Stimulated activated CD4-positive, alpha-beta T cell treated with anti-CD3 and anti-CD28 coated beads, Interleukin-2, amount 100 ng/mL, for 24 hours (primary cell): ENCODE measurements at regions not wholly inside any gene's neighbourhood (a gene's known extent, or its start where the extent isn't known, plus 50 kb on each side); places are given as distances from the start of the nearest gene placed in this dataset.

Experiments
- DNase-seq, 2 donors: peaks; one replicate each; pipeline ENCODE4 v3.0.0-alpha.2; 2020

DNA sequence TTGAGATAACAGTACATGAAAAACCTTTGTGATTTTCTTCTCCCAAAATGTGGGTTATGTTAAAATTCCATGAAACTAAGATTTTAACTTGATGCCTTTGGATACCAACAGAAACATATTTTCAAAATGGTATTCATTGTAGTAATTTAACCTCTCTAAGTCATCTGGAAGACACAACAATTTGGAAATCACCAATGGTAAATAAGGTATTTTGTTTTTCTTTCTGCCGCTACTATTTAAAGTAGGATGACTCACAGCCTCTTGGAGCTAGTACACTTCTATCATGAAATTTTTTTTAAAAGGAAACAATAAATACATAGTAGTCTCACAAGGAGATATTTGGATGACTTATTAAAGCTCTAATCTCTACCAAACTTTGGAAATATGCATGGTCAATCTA, 291.6 kb upstream of the VEPH1 start:
- DNase-seq = no peak

DNA sequence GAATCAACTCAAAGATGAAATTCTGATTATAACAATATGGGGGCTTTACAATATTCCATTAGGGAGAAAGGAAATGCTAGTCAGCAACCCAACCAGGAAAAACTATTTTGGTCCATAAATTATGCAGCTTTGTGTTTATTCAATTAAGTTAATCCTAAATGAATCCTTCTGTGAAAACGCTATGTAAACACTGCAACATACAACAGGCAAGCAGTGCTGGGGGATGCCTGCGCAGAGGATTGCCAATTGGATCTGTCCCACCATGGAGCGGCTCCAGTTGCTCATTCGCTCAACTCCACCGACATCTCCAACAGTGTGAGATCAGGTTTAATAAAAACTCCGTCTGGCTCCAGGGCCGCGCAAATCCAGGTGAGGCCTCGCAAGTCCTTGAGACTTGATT, 290.5 kb upstream of the VEPH1 start:
- DNase-seq = no peak

DNA sequence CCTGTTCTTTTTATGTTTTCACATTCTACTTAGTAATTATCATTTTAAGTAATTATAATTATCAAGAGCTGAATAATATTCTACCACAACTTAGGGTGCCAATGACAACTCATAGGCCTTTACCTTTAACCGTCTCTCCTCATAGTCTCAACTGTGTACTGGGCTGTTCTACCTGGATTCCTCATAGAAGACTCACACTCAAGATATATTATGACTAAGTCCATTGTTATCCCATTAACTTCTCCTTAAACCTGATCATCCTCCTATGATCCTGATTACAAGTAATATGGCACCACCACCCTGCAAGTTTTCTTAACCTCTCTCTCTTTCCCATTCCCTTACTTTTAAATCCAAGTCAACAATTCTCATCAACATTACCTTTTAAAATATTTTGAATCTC, 285.9 kb upstream of the VEPH1 start:
- no peak for DNase-seq

DNA sequence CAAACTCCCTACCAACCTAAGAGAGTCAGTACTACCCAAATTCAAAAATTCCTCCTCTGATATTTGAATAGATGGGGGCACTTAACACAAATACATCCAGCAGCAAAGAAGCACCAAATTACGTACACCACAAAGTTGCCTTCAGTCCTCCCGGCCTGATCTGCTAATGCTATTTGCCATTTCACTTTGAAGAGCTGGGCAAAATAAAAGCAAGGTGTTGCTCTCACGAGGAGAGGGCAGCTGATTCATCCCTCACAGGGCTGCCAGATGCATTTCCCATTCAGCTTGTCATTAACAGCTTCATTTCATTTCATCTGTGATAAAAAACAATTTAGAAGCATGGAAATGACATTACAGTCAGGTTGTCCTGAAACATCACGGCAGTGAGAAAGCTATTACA, 283.4 kb upstream of the VEPH1 start:
- DNase-seq = no peak

DNA sequence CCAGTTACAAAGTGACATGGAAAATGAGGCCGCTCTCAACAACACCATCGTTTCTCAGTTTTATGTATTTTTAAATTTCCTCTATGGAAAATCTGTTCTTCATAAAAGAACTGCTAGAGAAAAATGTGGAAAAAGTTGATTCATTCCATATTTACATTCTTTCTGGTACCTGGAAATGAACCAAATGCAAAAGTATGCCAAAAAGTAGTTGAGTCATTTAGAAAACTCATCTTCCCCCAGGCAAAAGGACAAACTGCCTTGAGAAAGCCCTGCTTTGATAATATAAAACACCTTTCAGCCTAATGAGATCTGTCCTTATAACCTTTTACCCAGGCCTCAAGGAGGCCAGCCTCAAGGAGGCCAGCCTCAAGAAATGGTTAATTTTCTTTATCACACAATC, 283.0 kb upstream of the VEPH1 start:
- no peak for DNase-seq

DNA sequence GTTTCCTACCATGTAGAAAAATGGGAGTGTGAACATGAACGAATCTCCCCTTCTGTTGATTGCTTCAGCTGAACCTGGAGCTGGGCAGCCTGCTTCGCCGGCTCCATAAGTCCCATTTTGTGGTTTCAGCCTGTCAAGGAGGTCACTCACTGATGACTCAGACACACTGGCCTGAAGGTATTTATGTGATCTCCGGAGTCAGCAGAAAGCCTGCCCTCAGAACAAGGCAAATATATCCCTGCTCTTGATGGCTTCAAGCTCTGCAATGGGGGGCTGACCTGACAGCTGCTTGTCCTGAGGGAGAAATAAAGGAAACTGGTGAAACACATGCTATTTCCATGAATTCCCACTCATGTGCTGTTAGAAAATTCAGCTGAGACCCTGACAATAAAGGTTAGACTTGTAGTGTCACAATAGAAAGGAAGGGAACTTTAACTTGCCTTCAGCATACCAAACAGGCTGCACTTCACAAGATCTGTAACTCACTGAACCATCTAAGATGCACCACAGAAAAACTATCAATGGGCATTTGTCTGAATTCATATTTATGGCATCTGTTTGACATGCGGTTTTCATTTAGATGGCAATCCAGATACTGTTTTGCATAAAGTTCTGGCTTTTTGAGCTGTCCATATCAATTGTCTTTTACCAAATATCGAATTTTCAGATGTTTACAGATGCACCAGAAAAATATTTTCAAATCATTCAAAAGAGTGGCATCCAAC, 282.0 kb upstream of the VEPH1 start:
- no peak for DNase-seq

GRCh38 chr3:157782236-157782635, 279.0 kb upstream of the VEPH1 start:
- no peak for DNase-seq

DNA sequence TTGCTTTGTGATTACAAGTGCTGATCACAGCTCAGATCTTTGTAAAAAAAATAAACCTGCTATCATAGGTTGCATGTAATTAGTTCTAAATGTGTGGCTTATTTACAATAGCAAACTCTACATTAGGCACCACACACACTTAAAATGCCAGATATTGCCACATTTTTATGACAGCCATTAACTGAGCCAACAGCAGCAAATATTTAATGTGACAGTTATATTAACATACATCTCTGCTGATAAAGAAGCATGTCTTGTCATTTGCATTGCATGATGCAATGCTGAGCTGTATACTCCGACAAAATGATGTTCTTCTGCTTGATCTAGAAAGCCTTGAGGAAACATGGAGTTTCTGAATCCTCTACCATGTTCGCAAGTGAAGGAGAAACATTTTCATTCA, 273.6 kb upstream of the VEPH1 start:
- DNase-seq = no peak

DNA sequence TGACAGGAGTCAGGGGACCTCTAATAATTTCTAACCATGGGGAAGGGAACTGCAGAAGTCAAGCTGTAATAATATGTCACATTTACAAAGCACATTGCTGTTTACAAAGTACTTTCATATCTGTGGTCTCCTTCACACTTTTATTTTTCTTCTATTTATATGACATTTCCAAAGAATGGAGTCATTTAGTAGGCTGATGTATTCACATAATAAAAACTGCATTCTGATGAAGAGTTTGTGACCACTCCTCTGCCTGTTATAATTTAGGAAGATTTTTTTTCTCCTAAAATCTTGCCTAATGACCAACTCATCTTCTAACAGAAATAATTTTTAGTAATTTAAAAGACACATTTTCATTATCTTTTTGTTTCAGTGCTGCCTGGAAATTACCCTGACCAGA, 272.2 kb upstream of the VEPH1 start:
- no peak for DNase-seq

DNA sequence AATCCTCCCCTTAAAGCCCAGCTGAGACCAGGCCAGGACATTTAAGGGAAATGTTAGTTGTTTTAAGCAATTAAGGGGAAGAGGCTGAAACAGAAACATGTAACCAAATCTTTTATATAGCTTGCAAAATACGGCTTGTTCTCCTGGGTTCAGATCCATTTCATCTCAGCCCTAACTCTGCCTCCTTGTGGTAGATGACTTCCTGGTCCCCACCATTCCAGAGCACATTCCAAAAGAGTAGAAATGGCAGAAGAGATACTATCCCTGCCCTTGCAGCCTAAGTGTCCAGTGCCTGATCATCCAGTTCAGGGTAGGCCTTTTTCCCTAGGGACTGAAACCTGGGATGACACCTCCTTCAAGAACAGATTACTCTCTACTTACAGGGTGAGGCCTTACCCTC, 266.2 kb upstream of the VEPH1 start:
- DNase-seq = no peak

DNA sequence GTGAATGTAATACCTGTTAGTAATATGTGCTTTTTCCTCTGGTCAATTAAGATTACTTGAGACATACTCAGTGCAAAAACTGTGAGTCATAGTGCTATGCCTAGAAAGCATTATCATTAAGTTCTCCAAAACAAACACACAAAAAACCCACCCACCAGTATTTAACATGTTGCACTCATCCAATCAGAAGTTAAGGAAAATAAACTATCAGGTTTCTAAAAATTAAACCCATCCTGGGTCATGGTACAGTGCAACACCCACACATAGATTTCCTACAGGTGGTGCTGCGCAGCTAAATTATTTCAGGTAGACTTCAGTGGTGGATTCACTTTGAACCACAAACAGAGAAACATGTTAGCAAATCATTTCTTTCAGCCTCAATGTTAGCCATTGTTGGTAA, 264.4 kb upstream of the VEPH1 start:
- DNase-seq = no peak

DNA sequence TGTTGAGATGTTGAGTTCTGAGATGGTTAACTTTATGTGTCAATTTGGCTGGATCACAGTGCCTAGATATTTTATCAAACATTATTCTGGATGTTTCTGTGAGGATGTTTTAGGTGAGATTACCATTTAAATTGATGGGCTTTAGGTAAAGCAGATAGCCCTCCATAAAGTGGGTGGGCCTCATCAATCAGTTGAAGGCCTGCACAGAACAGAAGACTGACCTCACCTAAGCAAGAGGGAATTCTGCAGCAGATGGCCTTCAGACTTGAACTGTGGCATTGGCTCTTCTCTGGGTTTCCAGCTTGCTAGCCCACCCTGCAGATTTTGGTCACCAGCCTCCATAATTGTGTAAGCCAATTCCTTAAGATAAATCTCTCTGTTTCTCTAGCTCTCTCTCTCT, 260.4 kb upstream of the VEPH1 start:
- no peak for DNase-seq

DNA sequence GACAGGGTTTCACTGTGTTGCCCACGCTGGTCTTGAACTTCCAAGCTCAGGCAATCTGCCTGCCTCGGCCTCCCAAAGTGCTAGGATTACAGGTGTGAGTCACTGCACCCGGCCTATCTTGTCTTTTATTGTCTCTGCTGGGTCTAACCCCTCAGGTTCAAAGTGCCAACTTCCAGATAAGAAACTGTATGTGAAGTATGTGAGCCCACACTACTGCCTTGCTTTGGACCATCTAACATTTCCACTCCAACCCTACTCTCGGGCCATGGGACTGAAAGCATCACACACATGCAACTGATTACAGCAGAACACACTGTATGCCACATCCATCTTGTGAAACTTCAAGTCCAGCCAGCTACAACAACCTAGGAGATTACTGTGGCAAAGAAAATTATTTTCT, 256.1 kb upstream of the VEPH1 start:
- no peak for DNase-seq

GRCh38 chr3:157755233-157755632, 252.0 kb upstream of the VEPH1 start:
- DNase-seq = no peak

GRCh38 chr3:157754451-157754850, 251.2 kb upstream of the VEPH1 start:
- DNase-seq = no peak

DNA sequence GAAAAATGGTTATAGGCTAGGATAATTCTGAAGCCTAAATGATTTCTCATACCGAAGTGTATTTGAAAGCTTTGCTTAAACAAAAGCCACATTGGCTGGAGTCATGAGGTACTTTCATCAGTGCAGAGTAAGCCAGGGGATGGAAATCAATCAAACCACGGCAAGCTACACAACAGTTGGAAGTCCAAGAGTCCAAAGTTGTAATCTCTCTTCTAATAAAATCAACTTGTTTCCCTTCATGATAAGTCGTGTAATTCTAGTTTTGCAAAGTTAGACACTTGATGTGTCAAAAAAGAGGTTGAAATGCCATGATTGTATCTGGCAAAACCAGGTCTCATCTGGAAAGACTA, 250.5 kb upstream of the VEPH1 start:
- no peak for DNase-seq

GRCh38 chr3:157752956-157753786, 250.0 kb upstream of the VEPH1 start:
- DNase-seq = no peak

DNA sequence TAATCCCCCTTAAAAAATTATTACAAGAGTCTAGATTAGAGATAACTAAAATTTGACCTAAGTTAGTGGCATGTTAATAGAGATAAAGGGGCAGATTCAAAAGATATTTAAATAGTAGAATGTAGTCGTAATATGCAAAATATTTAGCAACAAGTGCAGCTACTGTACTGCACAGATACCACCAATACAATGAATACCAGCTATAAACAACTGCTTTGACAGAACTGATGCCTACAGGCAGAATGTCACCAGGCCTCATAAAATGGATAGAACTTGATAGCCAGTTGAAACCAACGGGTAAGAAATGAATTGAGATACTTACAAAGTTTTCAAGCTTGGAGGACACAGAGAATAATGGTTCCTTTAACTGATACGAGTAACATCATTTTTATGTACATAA, 249.3 kb upstream of the VEPH1 start:
- no peak for DNase-seq

- no peak for DNase-seq
Measured at GRCh38 chr3:157751386-157751785, 248.2 kb upstream of the VEPH1 start.

DNA sequence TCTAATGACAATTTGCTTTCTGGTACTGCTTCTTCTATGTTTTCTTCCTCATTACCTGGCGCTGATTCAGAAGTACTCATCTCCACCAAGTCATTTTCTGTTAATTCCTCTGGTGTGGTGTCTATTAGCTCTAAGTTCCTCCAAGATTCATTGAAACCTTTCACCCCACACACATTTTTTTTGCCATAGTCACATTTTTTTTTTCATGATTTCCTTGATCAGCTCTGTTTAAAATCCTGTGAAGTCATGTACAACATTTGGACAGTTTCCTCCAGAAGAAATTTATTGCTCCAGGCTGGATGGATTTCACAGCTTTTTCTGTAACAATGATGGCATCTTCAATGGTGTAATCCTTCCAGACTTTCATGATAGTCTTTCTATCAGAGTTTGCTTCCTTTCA, 243.2 kb upstream of the VEPH1 start:
- no peak for DNase-seq

DNA sequence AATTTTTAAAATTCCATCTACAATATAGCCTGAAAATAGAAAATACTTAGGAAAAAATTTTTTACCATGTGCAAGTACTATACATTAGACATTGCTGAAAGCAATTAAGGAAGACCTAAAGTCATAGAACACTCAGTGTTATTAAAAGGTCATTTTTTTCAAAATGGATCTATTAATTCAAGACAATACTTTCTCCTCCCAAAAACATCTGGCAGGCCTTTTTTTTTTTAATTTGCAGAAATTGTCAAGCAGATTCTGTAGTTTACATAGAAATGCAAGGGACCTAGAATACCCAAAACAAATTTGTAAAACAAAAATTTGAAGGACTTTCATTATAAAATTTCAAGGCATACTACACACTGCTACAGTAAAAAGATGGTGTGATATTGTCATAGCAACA, 238.4 kb upstream of the VEPH1 start:
- no peak for DNase-seq

DNA sequence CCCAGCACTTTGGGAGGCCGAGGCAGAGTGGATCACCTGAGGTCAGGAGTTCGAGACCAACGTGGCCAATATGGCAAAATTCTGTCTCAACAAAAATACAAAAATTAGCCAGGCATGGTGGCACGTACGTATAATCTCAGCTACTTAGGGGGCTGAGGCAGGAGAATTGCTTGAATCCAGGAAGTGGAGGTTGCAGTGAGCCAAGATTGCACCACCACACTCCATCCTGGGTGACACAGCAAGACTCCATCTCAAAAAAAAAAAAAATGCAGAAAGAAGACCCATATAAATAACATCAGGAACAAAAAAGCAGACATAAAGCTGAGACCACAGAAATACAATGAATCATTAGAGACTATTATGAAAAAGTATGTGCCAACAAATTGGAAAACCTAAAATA, 235.2 kb upstream of the VEPH1 start:
- no peak for DNase-seq

GRCh38 chr3:157718800-157719199, 215.6 kb upstream of the VEPH1 start:
- DNase-seq = no peak

DNA sequence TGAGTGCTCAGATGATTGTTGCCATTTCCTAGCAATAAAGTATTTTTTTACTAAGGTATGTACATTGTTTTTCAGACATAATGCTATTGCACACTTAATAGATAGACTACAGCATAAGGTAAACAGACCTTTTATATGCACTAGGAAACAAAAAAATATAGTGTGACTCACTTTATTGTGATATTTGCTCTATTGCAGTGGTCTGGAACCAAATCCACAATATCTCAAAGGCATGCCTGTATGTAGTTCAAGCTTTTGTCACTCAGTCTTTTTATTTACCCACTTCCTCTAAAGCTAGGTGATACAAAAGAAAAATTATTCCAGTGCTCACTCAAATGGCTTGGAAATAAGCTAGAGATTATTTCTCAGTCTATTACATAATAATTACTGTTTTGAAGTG, 209.9 kb upstream of the VEPH1 start:
- DNase-seq = no peak

- no peak for DNase-seq
Measured at GRCh38 chr3:157705258-157705657, 202.0 kb upstream of the VEPH1 start.
